Common myeloid progenitor, CD34-positive (primary cell): ENCODE measurements at regions not wholly inside any gene's neighbourhood (a gene's known extent, or its start where the extent isn't known, plus 50 kb on each side); places are given as distances from the start of the nearest gene placed in this dataset.

Source experiments
- CTCF ChIA-PET: fragments of 350-600 bp; sonication (Branson Sonifier 250); formaldehyde crosslinking; loops from one replicate; lab custom pipeline; 2021; ENCODE audit warnings: antibody characterized with exemption; lab: Charles Lee
- POLR2A ChIA-PET: fragments of 350-600 bp; sonication (Branson Sonifier 250); formaldehyde crosslinking; loops from one replicate; lab custom pipeline; 2021; ENCODE audit warnings: antibody characterized with exemption; lab: Charles Lee
- DNase-seq, 3 donors: peaks; one replicate each; pipeline versions ENCODE4 v3.0.0 to v3.0.0-alpha.2; 2013
- H3K27ac ChIP-seq, 2 experiments: 1 replicate in 1 of 2; 2 replicates in 1 of 2; pipeline ENCODE4 v1.7.0; 2013; ENCODE audit warnings: inconsistent platforms in 2 of 2, low read length in 2 of 2, mild to moderate bottlenecking in 2 of 2, low read depth in 1 of 2, moderate library complexity in 1 of 2; ENCODE audit not compliant: severe bottlenecking in 2 of 2, insufficient read depth in 1 of 2, poor library complexity in 1 of 2
- H3K27me3 ChIP-seq, 5 experiments: replicated peaks in 2 of 5; 1 replicate in 3 of 5; 2 replicates in 2 of 5; pipeline versions ENCODE4 v1.6.1 to v1.7.0; 2013; ENCODE audit warnings: low read length in 4 of 5, mild to moderate bottlenecking in 2 of 5, moderate library complexity in 2 of 5, inconsistent platforms in 1 of 5; ENCODE audit not compliant: insufficient read depth in 5 of 5, control insufficient read depth in 4 of 5
- H3K36me3 ChIP-seq, 4 experiments: 1 replicate in 2 of 4; 2 replicates in 2 of 4; pipeline versions ENCODE4 v1.6.1 to v1.7.0; 2013; ENCODE audit warnings: low read length in 3 of 4, control low read depth in 1 of 4, mild to moderate bottlenecking in 1 of 4; ENCODE audit not compliant: control insufficient read depth in 4 of 4, insufficient read depth in 4 of 4
- H3K4me1 ChIP-seq, 4 experiments: 1 replicate in 3 of 4; 2 replicates in 1 of 4; pipeline versions ENCODE4 v1.6.1 to v1.7.1; 2013; ENCODE audit warnings: low read length in 3 of 4, mild to moderate bottlenecking in 3 of 4, control low read depth in 1 of 4, inconsistent platforms in 1 of 4, moderate library complexity in 1 of 4; ENCODE audit not compliant: control insufficient read depth in 4 of 4, insufficient read depth in 4 of 4; ENCODE audit errors: control extremely low read depth in 1 of 4
- H3K4me3 ChIP-seq, 7 experiments: 1 replicate in 4 of 7; 2 replicates in 3 of 7; pipeline versions ENCODE4 v1.5.1 to v1.7.0; 2013; ENCODE audit warnings: mild to moderate bottlenecking in 7 of 7, low read length in 6 of 7, moderate library complexity in 6 of 7, inconsistent platforms in 2 of 7, low read depth in 2 of 7, control low read depth in 1 of 7; ENCODE audit not compliant: insufficient read depth in 4 of 7, control insufficient read depth in 1 of 7; ENCODE audit errors: extremely low read depth in 1 of 7
- H3K9me3 ChIP-seq, 5 experiments: 1 replicate in 4 of 5; 2 replicates in 1 of 5; pipeline versions ENCODE4 v1.6.1 to v1.7.1; 2013; ENCODE audit warnings: low read length in 4 of 5, mild to moderate bottlenecking in 2 of 5, inconsistent platforms in 1 of 5, low read depth in 1 of 5, moderate library complexity in 1 of 5; ENCODE audit not compliant: control insufficient read depth in 4 of 5, insufficient read depth in 2 of 5; ENCODE audit errors: control extremely low read depth in 1 of 5
- WGBS: methylation state at CpG from one replicate; pipeline ENCODE4 v1.1.5; 2013; ENCODE audit not compliant: insufficient coverage; 5-methylcytosine and 5-hydroxymethylcytosine counted together

GRCh38 chr20:3325864-3326263 lies 81.6 kb downstream of the DNAAF9 start:
- Histone ChIP-seq H3K4me3 (no peak overlapping the region), H3K9me3 (no peaks in the 10 kb centered on the region), H3K36me3 (peaks cover 7 to 33% (median 19%) of the 10 kb centered on the region in 4 experiments), H3K27me3 (no peaks in the 10 kb centered on the region), H3K4me1 (peaks cover 0 to 9% (median 4%) of the 10 kb centered on the region in 4 experiments), H3K27ac (no peak overlapping the region)
- ChIA-PET CTCF (interaction anchor here (1.2 kb wide), 1 partner anchor 109 kb away, joined by 4 read pairs; no protein-coding TSS in a partner anchor), POLR2A (no interaction called here)
- WGBS = 80% methylated on average over 1 of the region's 2 CpGs
- DNase-seq = no peak

- POLR2A ChIA-PET = no interaction called here
- WGBS = 90% methylated on average over 5 of the region's 5 CpGs
Observed at GRCh38 chr20:3323398-3323797, 84.1 kb downstream of the DNAAF9 start.

GRCh38 chr20:3318226-3318884 lies 79.4 kb upstream of the SLC4A11 start:
- Histone ChIP-seq H3K36me3 (peaks cover 15 to 42% (median 17%) of the 10 kb centered on the region in 4 experiments), H3K9me3 (no peaks in the 10 kb centered on the region), H3K4me1 (peaks cover 7 to 10% (median 9%) of the 10 kb centered on the region in 4 experiments), H3K27me3 (no peaks in the 10 kb centered on the region), H3K27ac (no peak overlapping the region), H3K4me3 (no peak overlapping the region)
- no peak for DNase-seq
- ChIA-PET POLR2A (no interaction called here), CTCF (interaction anchor here (0.6 to 1.0 kb wide), 3 partner anchors 26 to 276 kb away, joined by 3 read pairs; no protein-coding TSS in a partner anchor)
- WGBS = 83% methylated on average over 2 of the region's 3 CpGs

More at GRCh38 chr20:3323398-3323797, 84.1 kb downstream of the DNAAF9 start:
- CTCF ChIA-PET = no interaction called here
- peaks cover 0 to 1% (median under 1%) of the 10 kb centered on the region in 4 experiments for H3K4me1 ChIP-seq
- no peaks in the 10 kb centered on the region for H3K9me3 ChIP-seq
- H3K4me3 ChIP-seq = no peak overlapping the region
- peaks cover 10 to 33% (median 18%) of the 10 kb centered on the region in 4 experiments for H3K36me3 ChIP-seq
- H3K27ac ChIP-seq = no peak overlapping the region
- H3K27me3 ChIP-seq = no peaks in the 10 kb centered on the region
- peak in 2 of 3 donors; percentile 14 to 18 for DNase-seq

- POLR2A ChIA-PET = no interaction called here
- WGBS = 87% methylated on average over 6 of the region's 7 CpGs
- no peak for DNase-seq
Observed at GRCh38 chr20:3316136-3316535, 77.1 kb upstream of the SLC4A11 start.

GRCh38 chr20:3315136-3315535 lies 76.1 kb upstream of the SLC4A11 start:
- H3K27ac ChIP-seq = no peak overlapping the region

More at GRCh38 chr20:3316136-3316535, 77.1 kb upstream of the SLC4A11 start:
- Histone ChIP-seq H3K36me3 (peaks cover 3 to 32% (median 11%) of the 10 kb centered on the region in 4 experiments), H3K4me3 (no peak overlapping the region), H3K27me3 (no peaks in the 10 kb centered on the region), H3K9me3 (no peaks in the 10 kb centered on the region), H3K27ac (no peak overlapping the region), H3K4me1 (peaks cover 11 to 21% (median 16%) of the 10 kb centered on the region in 4 experiments)
- CTCF ChIA-PET = interaction anchor here (0.6 to 4.1 kb wide), 13 partner anchors 11 to 275 kb away, joined by 3 to 25 read pairs (median 4); no protein-coding TSS in a partner anchor

GRCh38 chr20:3314391-3314790 lies 75.4 kb upstream of the SLC4A11 start:
- Histone ChIP-seq H3K36me3 (peaks cover 3 to 37% (median 9%) of the 10 kb centered on the region in 4 experiments), H3K27ac (no peak overlapping the region), H3K4me3 (no peak overlapping the region), H3K4me1 (peaks cover 11 to 21% (median 16%) of the 10 kb centered on the region in 4 experiments), H3K27me3 (no peaks in the 10 kb centered on the region), H3K9me3 (no peaks in the 10 kb centered on the region)
- ChIA-PET CTCF (interaction anchor here (0.9 to 4.1 kb wide), 8 partner anchors 10 to 314 kb away, joined by 3 to 25 read pairs (median 4); no protein-coding TSS in a partner anchor), POLR2A (interaction anchor here (0.8 kb wide), 1 partner anchor 66 kb away, joined by 4 read pairs; no protein-coding TSS in a partner anchor)
- DNase-seq = no peak
- 100% methylated on average over 1 of the region's 1 CpG for WGBS

More at GRCh38 chr20:3315136-3315535, 76.1 kb upstream of the SLC4A11 start:
- DNase-seq = no peak
- Histone ChIP-seq H3K9me3 (no peaks in the 10 kb centered on the region), H3K36me3 (peaks cover 3 to 37% (median 9%) of the 10 kb centered on the region in 4 experiments), H3K4me1 (peaks cover 11 to 21% (median 16%) of the 10 kb centered on the region in 4 experiments), H3K4me3 (no peak overlapping the region), H3K27me3 (no peaks in the 10 kb centered on the region)
- WGBS = 74% methylated on average over 2 of the region's 2 CpGs
- POLR2A ChIA-PET = no interaction called here
- CTCF ChIA-PET = interaction anchor here (1.0 to 4.1 kb wide), 7 partner anchors 10 to 314 kb away, joined by 3 to 25 read pairs (median 4); no protein-coding TSS in a partner anchor
